K562 (cell line): ENCODE measurements at regions not wholly inside any gene's neighbourhood (a gene's known extent, or its start where the extent isn't known, plus 50 kb on each side); places are given as distances from the start of the nearest gene placed in this dataset.

Experiments used
- ATAC-seq: fragments of 200-7000 bp; cut with Tn5 transposase; 3 replicates; pipeline ENCODE4 v1.9.1; 2020; ENCODE audit warnings: moderate library complexity
- BruUV-seq: library from RNA; stranded (reverse); fragments of 400-500 nt; replicated peaks from 2 replicates; lab custom pipeline; 2021; lab: Mats Ljungman, UMichigan
- CTCF ChIA-PET: fragments of 300-600 bp; formaldehyde crosslinking; extraction: SDS; loops from one replicate; lab custom pipeline; 2021; ENCODE audit warnings: low intra/inter-chr PET ratio; lab: Yijun Ruan, JAX
- POLR2A ChIA-PET: fragments of 300-600, 350-650 bp; sonication (Branson Sonifier 250); formaldehyde crosslinking; extraction: SDS; loops from one replicate; lab custom pipeline; 2021; ENCODE audit warnings: antibody characterized with exemption, inconsistent platforms; lab: Yijun Ruan, JAX
- DNase-seq, 4 experiments: peaks; one replicate each; pipeline versions ENCODE4 v3.0.0 to v3.0.0-alpha.2; 2011 to 2018; ENCODE audit warnings: low spot score in 3 of 4, mixed read lengths in 3 of 4; ENCODE audit errors: extremely low read depth in 1 of 4
- FAIRE-seq: peaks from 2 replicates; lab custom pipeline; 2011; peaks lifted over from hg19 to GRCh38; lab: Jason Lieb, UNC
- H2AFZ ChIP-seq: 2 replicates; pipeline ENCODE4 v1.6.0; 2011; ENCODE audit warnings: low read depth, low read length, control low read depth, inconsistent platforms
- H3K27ac ChIP-seq: fragments of 200-600 bp; 3 replicates; pipeline ENCODE4 v1.8.0; 2011; ENCODE audit warnings: low read depth, mild to moderate bottlenecking, control low read depth, inconsistent platforms, low read length, moderate library complexity, mixed read lengths; ENCODE audit errors: extremely low read depth
- H3K27me3 ChIP-seq, 2 experiments: fragments of 300-600 bp in 1 of 2; 2 replicates in 1 of 2; 3 replicates in 1 of 2; pipeline versions ENCODE4 v1.6.0 to v1.8.0; 2011; ENCODE audit warnings: inconsistent platforms in 2 of 2, low read length in 2 of 2, mild to moderate bottlenecking in 1 of 2, mixed read lengths in 1 of 2, moderate library complexity in 1 of 2; ENCODE audit not compliant: control insufficient read depth in 2 of 2, insufficient read depth in 2 of 2
- H3K36me3 ChIP-seq: fragments of 300-600 bp; 3 replicates; pipeline ENCODE4 v1.8.0; 2011; ENCODE audit warnings: mild to moderate bottlenecking, low read length, inconsistent platforms; ENCODE audit not compliant: control insufficient read depth, insufficient read depth
- H3K4me1 ChIP-seq, 2 experiments: fragments of 200-600 bp in 1 of 2; replicated peaks in 1 of 2; 2 replicates in 1 of 2; 3 replicates in 1 of 2; pipeline versions ENCODE4 v1.5.1 to v1.8.0; 2011; ENCODE audit warnings: inconsistent platforms in 2 of 2, low read length in 2 of 2, mild to moderate bottlenecking in 1 of 2, mixed read lengths in 1 of 2, moderate library complexity in 1 of 2; ENCODE audit not compliant: control insufficient read depth in 2 of 2, insufficient read depth in 2 of 2
- H3K4me2 ChIP-seq: 2 replicates; pipeline ENCODE4 v1.6.1; 2011; ENCODE audit warnings: low read length, control low read depth, inconsistent platforms, mixed read lengths; ENCODE audit not compliant: insufficient read depth
- H3K4me3 ChIP-seq: fragments of 200-600 bp; sonication (generic), shearing (Covaris generic); 2 replicates; pipeline ENCODE4 v1.5.1; 2016; ENCODE audit warnings: control low read depth, inconsistent platforms
- H3K79me2 ChIP-seq: fragments of 200-600 bp; 3 replicates; pipeline ENCODE4 v1.8.0; 2011; ENCODE audit warnings: low read length, inconsistent platforms; ENCODE audit not compliant: control insufficient read depth, insufficient read depth
- H3K9ac ChIP-seq, 2 experiments: 2 replicates each; pipeline versions ENCODE4 v1.6.0 to v1.6.1; 2011; ENCODE audit warnings: low read depth in 2 of 2, low read length in 2 of 2, control low read depth in 1 of 2, inconsistent platforms in 1 of 2, mild to moderate bottlenecking in 1 of 2, mixed read lengths in 1 of 2; ENCODE audit not compliant: insufficient read depth in 1 of 2
- H3K9me1 ChIP-seq: one replicate; pipeline ENCODE4 v1.6.0; 2011; ENCODE audit warnings: inconsistent platforms, mild to moderate bottlenecking, low read length, moderate library complexity; ENCODE audit not compliant: control insufficient read depth, insufficient read depth
- H3K9me3 ChIP-seq: replicated peaks from 2 replicates; pipeline ENCODE4 v1.5.1; 2011; ENCODE audit warnings: low read depth, low read length, inconsistent platforms; ENCODE audit not compliant: control insufficient read depth, insufficient read depth
- H4K20me1 ChIP-seq: replicated peaks from 2 replicates; pipeline ENCODE4 v1.6.1; 2011; ENCODE audit warnings: low read length, inconsistent platforms, mixed read lengths; ENCODE audit not compliant: control insufficient read depth, insufficient read depth
- CCAR2 ChIP-seq: fragments of 200-400 bp; formaldehyde crosslinking; IDR thresholded peaks from 2 replicates; pipeline ENCODE4 v1.6.1; 2017; ENCODE audit warnings: mild to moderate bottlenecking, low read depth, low read length
- CREM ChIP-seq: IDR thresholded peaks from 2 replicates; pipeline ENCODE4 v1.6.1; 2014; ENCODE audit warnings: antibody characterized with exemption, low read depth
- FOXJ3 ChIP-seq: sonication (generic); formaldehyde crosslinking; IDR thresholded peaks from 2 replicates; pipeline ENCODE4 v1.4.0; 2020; ENCODE audit warnings: mild to moderate bottlenecking, missing genetic modification reagents
- FOXP1 ChIP-seq: sonication (generic); formaldehyde crosslinking; IDR thresholded peaks from 2 replicates; pipeline ENCODE4 v1.8.0; 2022; ENCODE audit warnings: mild to moderate bottlenecking, missing genetic modification reagents
- GTF2F1 ChIP-seq: IDR thresholded peaks from 2 replicates; pipeline ENCODE4 v1.6.1; 2011; ENCODE audit warnings: low read depth, low read length, improper control_type of control experiment
- HDAC3 ChIP-seq: fragments of 450-650 bp; IDR thresholded peaks from 2 replicates; pipeline ENCODE4 v1.6.1; 2018; ENCODE audit warnings: borderline replicate concordance, mild to moderate bottlenecking, moderate library complexity; ENCODE audit not compliant: partially characterized antibody
- KLF1 ChIP-seq: fragments of 450-650 bp; IDR thresholded peaks from 2 replicates; pipeline ENCODE4 v1.6.1; 2016; ENCODE audit warnings: missing genetic modification characterization, missing compliant biosample characterization
- MCM7 ChIP-seq, 2 experiments: fragments of 450-650 bp; IDR thresholded peaks; 2 replicates each; pipeline ENCODE4 v1.6.1; 2016 to 2018
- NFIC ChIP-seq: fragments of 450-650 bp; IDR thresholded peaks from 2 replicates; pipeline ENCODE4 v1.6.1; 2017; ENCODE audit warnings: mild to moderate bottlenecking, inconsistent platforms
- NFYB ChIP-seq: IDR thresholded peaks from 2 replicates; pipeline ENCODE4 v1.6.1; 2011; ENCODE audit warnings: mild to moderate bottlenecking, moderate library complexity; ENCODE audit not compliant: insufficient read length; ENCODE audit errors: extremely low read depth
- PRPF4 ChIP-seq: fragments of 200-400 bp; formaldehyde crosslinking; IDR thresholded peaks from one replicate; pipeline ENCODE4 v1.6.1; 2017; ENCODE audit warnings: low read length, low read depth, mild to moderate bottlenecking; ENCODE audit not compliant: insufficient read depth, poor library complexity, severe bottlenecking
- RFX7 ChIP-seq: fragments of 250-450 bp; sonication (Bioruptor Pico); IDR thresholded peaks from 2 replicates; pipeline ENCODE4 v1.5.1; 2021; ENCODE audit warnings: mild to moderate bottlenecking
- ZKSCAN8 ChIP-seq: fragments of 200-800 bp; sonication (Bioruptor generic); IDR thresholded peaks from 2 replicates; pipeline ENCODE4 v1.6.1; 2016; ENCODE audit warnings: missing genetic modification characterization, missing compliant biosample characterization
- ZNF212 ChIP-seq: fragments of 450-650 bp; formaldehyde crosslinking; IDR thresholded peaks from 2 replicates; pipeline ENCODE4 v1.4.0; 2020; ENCODE audit warnings: mild to moderate bottlenecking
- ZNF384 ChIP-seq: IDR thresholded peaks from 2 replicates; pipeline ENCODE4 v1.6.1; 2012; ENCODE audit warnings: low read depth, low read length, improper control_type of control experiment
- ZNF696 ChIP-seq: fragments of 250-450 bp; sonication (Bioruptor Pico); conservative IDR thresholded peaks from 2 replicates; pipeline ENCODE4 v1.4.0; 2020; ENCODE audit warnings: mild to moderate bottlenecking, moderate library complexity
- ZZZ3 ChIP-seq: fragments of 450-650 bp; IDR thresholded peaks from 2 replicates; pipeline ENCODE4 v1.6.1; 2016; ENCODE audit warnings: antibody characterized with exemption, mild to moderate bottlenecking, moderate library complexity
- WGBS: fragments of 100-300 bp; shearing (Covaris generic); methylation state at CpG from one replicate; pipeline ENCODE4 v1.1.6; 2016; ENCODE audit warnings: low coverage, mixed read lengths; ENCODE audit not compliant: insufficient coverage; ENCODE audit errors: missing lambda C conversion rate; 5-methylcytosine and 5-hydroxymethylcytosine counted together
- in situ Hi-C: fragments of 300-500 bp; cut with MboI; formaldehyde crosslinking; loops from 4 replicates; pipeline ENCODE4 v1.15.0; 2018; ENCODE audit warnings: inconsistent platforms, mixed read lengths
- intact Hi-C: fragments of 100-400 bp; cut with micrococcal nuclease; formaldehyde crosslinking; loops from 2 replicates; pipeline ENCODE4 v1.14.2; 2022
- TF ChIP-seq, protein P1 (sequence below): fragments of 250-450 bp; sonication (Bioruptor Pico); IDR thresholded peaks from 2 replicates; pipeline ENCODE4 v1.8.0; 2022; ENCODE audit warnings: moderate library complexity, mild to moderate bottlenecking, inconsistent platforms
- TF ChIP-seq, protein P2 (sequence below): sonication (generic); formaldehyde crosslinking; IDR thresholded peaks from 2 replicates; pipeline ENCODE4 v1.8.0; 2022; ENCODE audit warnings: missing genetic modification reagents, mild to moderate bottlenecking, borderline replicate concordance
- TF ChIP-seq, protein P3 (sequence below): sonication (generic); formaldehyde crosslinking; IDR thresholded peaks from 2 replicates; pipeline ENCODE4 v1.8.0; 2022; ENCODE audit warnings: missing genetic modification reagents, mild to moderate bottlenecking, moderate library complexity, borderline replicate concordance
- TF ChIP-seq, protein P4 (sequence below): fragments of 250-450 bp; sonication (Bioruptor Pico); IDR thresholded peaks from 2 replicates; pipeline ENCODE4 v1.8.0; 2022; ENCODE audit warnings: moderate library complexity, mild to moderate bottlenecking, inconsistent platforms

DNA sequence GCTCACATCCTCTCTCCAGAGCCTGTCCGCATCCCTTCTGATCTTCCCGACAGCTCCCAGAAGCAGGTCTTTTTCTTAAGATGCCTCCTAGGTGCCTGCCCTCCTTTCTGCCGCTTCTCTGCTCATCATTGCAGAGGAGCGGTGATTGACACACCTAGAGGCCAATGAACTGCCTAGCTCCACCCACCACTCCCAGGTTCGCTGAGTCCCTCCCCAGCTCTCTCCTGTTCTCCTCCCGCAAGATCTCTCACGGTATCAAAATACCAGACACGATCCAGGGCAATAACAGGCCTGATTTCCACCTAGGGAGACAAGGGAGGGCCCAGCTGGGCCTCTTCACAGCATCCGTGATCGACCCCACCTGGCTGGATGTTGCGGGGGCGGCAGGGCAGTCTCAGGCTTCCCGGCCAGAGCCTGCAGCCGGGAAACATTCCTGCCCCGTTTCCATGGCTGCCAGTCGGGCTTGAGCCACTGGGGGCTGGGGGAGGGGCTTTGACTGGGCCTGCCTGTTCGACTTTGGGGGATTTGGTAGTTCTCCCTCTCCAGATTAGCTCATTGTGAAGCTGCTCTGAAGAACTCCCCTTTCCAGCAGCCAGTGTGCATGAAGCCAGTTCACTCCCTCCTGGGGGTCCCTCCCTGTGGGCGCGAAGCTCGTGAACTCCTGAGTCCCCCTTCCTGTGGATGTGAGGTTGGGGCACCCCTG, 373.5 kb downstream of the RPS24 start:
- intact Hi-C loops (no loop called here), in situ Hi-C loops (no loop called here)
- H3K27me3 ChIP-seq = peaks cover 17 to 49% of the 10 kb centered on the region in 2 experiments
- H3K9me3 ChIP-seq = no peaks in the 10 kb centered on the region
- peaks cover 0 to 4% of the 10 kb centered on the region in 2 experiments; a peak in 1 of 5 replicates for H3K4me1 ChIP-seq
- FAIRE-seq = peak; percentile 82
- CTCF ChIA-PET = interaction anchor here (0.5 kb wide), 1 partner anchor 116 kb away, joined by 3 read pairs; no protein-coding TSS in a partner anchor
- H3K4me2 ChIP-seq = no peak overlapping the region
- POLR2A ChIA-PET = interaction anchor here (0.5 kb wide), 1 partner anchor 368 kb away, joined by 3 read pairs; no protein-coding TSS in a partner anchor
- ATAC-seq = peak; percentile 96
- WGBS = 2% methylated on average over 19 of the region's 20 CpGs
- no peaks in the 10 kb centered on the region for H3K79me2 ChIP-seq
- DNase-seq = peak; percentile 75 to 94 (median 92)
- BruUV-seq = no TSS peak
- no peaks in the 10 kb centered on the region for H3K9me1 ChIP-seq
- H3K36me3 ChIP-seq = no peaks in the 10 kb centered on the region
- H3K27ac ChIP-seq = no peak overlapping the region
- H3K9ac ChIP-seq = no peak overlapping the region
- H4K20me1 ChIP-seq = peaks cover 7% of the 10 kb centered on the region
- H2AFZ ChIP-seq = no peak overlapping the region
- H3K4me3 ChIP-seq = no peak overlapping the region
- no peak for TF ChIP-seq ZZZ3
- TF ChIP-seq FOXP1 (CRISPR knock-in tag) = no peak
- no peak for TF ChIP-seq RFX7
- TF ChIP-seq, protein P1, sequence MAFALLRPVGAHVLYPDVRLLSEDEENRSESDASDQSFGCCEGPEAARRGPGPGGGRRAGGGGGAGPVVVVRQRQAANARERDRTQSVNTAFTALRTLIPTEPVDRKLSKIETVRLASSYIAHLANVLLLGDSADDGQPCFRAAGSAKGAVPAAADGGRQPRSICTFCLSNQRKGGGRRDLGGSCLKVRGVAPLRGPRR (CRISPR knock-in tag) = no peak
- TF ChIP-seq MCM7 (IDR thresholded peaks at IDR 0.05) = no peak
- no peak for TF ChIP-seq GTF2F1
- no peak for TF ChIP-seq ZNF212 (CRISPR knock-in tag)
- no peak for TF ChIP-seq ZKSCAN8 (CRISPR knock-in tag)
- TF ChIP-seq CCAR2 = no peak
- no peak for TF ChIP-seq ZNF696 (CRISPR knock-in tag)
- TF ChIP-seq, protein P2, sequence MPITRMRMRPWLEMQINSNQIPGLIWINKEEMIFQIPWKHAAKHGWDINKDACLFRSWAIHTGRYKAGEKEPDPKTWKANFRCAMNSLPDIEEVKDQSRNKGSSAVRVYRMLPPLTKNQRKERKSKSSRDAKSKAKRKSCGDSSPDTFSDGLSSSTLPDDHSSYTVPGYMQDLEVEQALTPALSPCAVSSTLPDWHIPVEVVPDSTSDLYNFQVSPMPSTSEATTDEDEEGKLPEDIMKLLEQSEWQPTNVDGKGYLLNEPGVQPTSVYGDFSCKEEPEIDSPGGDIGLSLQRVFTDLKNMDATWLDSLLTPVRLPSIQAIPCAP (CRISPR knock-in tag) = no peak
- TF ChIP-seq, protein P3, sequence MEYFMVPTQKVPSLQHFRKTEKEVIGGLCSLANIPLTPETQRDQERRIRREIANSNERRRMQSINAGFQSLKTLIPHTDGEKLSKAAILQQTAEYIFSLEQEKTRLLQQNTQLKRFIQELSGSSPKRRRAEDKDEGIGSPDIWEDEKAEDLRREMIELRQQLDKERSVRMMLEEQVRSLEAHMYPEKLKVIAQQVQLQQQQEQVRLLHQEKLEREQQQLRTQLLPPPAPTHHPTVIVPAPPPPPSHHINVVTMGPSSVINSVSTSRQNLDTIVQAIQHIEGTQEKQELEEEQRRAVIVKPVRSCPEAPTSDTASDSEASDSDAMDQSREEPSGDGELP (CRISPR knock-in tag) = no peak
- no peak for TF ChIP-seq HDAC3
- TF ChIP-seq CREM = no peak
- TF ChIP-seq NFIC = no peak
- no peak for TF ChIP-seq FOXJ3 (CRISPR knock-in tag)
- no peak for TF ChIP-seq KLF1
- peak; percentile 74 for TF ChIP-seq NFYB
- TF ChIP-seq, protein P4, sequence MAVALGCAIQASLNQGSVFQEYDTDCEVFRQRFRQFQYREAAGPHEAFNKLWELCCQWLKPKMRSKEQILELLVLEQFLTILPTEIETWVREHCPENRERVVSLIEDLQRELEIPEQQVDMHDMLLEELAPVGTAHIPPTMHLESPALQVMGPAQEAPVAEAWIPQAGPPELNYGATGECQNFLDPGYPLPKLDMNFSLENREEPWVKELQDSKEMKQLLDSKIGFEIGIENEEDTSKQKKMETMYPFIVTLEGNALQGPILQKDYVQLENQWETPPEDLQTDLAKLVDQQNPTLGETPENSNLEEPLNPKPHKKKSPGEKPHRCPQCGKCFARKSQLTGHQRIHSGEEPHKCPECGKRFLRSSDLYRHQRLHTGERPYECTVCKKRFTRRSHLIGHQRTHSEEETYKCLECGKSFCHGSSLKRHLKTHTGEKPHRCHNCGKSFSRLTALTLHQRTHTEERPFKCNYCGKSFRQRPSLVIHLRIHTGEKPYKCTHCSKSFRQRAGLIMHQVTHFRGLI (CRISPR knock-in tag) = no peak
- no peak for TF ChIP-seq ZNF384
- TF ChIP-seq PRPF4 = no peak
